ENCODE measurements at regions not wholly inside any gene's neighbourhood (a gene's known extent, or its start where the extent isn't known, plus 50 kb on each side); places are given as distances from the start of the nearest gene placed in this dataset.

DNA sequence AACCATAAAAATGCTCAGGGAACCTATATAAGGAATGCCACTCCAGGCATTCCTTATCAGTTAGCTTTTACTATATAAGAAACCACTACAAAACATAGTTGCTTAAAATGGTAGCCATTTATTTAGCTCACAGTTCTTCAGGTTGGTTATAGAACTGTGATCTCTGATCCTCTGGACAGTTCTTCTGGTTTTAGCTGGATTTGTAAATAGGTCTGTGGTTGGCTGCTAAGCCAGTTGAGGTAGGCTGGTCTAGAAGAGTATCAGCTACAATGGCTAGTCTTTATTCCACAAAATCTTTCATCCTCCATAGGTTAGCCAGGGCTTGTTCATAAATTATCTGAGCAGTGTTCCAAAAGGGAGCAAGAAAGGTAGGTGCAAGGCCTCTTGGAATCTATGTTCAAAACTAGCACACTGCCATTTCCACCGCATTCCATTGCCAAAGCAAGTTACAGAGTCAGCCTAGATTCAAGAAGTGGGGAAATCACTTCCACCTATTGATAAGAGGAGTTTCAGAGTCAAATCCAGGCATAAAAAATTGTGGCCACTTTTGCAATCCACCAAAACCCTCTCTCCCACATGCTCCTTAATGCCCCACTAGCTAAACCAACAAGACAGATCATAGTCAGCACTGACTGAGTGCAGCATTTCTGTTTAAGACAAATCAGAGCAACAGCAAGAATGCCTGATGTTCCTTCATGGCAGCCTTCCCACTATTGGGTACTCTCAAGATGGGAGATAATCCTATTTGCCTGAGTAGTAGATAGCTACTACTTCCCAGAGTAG, 146.4 kb downstream of the IRS1 start:
- no peak for DNase-seq

DNA sequence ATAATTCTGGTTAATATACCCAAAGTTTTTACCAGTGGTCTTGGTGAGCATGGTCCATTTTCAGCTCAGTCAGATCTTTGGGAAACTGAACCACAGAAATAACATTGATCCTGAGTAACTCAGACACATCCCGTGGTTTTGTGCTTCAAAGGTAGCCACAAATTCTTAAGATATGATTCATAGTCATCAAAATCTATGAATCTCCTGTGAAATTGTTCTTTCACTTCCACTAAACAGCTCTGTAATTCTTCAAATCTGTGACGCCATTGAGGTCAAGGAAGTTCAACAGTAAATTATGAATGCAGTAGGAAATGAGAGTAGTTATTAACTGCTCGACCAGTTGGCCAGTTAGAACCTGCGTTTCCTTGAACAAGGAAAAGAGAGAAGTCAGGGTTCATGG, 147.3 kb downstream of the IRS1 start:
- DNase-seq, result no peak

GRCh38 chr2:226649871-226650660, 149.6 kb downstream of the IRS1 start:
- peak in 1 of 2 experiments; percentile 29 for DNase-seq

- DNase-seq, result no peak
These were observed 150.4 kb downstream of the IRS1 start for GRCh38 chr2:226649201-226649600.

- no peak for DNase-seq
These were observed 151.8 kb downstream of the IRS1 start for GRCh38 chr2:226647621-226648518.

GRCh38 chr2:226644399-226644865, 155.2 kb downstream of the IRS1 start:
- no peak for DNase-seq

DNA sequence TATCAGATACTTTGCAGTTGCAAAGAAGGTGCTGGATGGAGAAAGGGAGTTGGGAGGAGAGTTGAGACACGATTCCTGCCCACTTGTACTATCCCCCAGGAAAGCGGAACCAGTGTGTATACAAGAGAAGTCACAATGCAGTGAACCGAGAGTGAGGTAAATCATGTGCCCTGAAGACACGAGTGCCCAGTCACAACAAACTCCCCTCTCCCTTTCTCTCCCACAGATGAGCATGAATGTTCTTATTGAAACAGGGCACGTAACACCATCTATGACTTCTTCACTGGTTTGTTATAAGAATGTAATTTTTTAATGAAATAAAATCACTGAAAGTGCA, 155.7 kb downstream of the IRS1 start:
- no peak for DNase-seq

GRCh38 chr2:226643030-226643945, 156.3 kb downstream of the IRS1 start:
- no peak for DNase-seq

GRCh38 chr2:226641008-226641407, 158.6 kb downstream of the IRS1 start:
- DNase-seq, result no peak

- no peak for DNase-seq
These were observed 159.1 kb downstream of the IRS1 start for GRCh38 chr2:226640501-226640900.

DNA sequence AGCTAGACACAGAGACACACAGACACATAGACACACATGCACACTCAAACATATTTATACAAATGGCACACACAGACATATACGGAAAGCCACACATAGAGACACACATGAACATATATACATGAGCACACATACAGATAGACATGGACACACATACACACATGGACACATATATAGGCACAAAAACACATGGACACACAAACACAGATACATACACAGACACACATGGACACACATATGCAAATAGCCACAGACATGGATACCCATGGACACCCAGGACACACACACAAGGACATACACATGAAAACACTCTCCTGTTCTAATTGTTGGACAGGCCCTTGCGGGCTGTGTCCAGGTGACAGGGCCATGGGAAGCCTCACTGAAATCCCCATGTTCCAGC, 160.1 kb downstream of the IRS1 start:
- DNase-seq, result no peak

GRCh38 chr2:226638576-226638975, 161.0 kb downstream of the IRS1 start:
- DNase-seq, result no peak

GRCh38 chr2:226637383-226637782, 162.2 kb downstream of the IRS1 start:
- no peak for DNase-seq

GRCh38 chr2:226636586-226636985, 163.0 kb downstream of the IRS1 start:
- no peak for DNase-seq

DNA sequence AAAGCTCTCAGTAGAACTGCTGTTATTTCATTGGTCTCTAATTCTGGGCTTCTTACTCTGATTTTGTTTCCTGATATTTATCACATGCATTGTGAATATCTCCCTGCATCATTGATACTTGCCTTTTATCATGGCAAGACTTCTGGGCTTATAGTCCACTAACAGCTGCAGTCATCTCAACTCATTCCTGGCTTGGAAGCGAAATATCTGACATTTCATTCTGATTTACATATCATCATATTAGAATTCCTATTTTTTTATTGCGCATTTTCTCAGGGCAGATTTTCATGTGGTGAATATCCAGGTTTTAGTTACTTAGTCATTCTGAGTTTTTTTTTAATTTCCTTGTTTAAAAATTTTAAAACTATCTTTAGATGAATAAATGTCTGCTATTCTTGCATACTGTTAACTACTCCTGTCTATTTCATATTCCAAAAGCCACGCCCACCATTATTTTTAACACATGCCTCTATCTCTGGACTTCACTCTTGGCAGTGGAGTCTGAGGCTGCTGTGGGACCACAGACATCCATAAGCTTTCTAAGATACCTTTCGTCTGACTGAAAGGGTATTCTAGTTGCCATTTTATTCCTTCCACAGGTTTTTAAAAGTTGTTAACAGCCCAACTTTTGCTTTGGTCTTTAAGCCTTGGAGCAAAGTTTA, 164.5 kb downstream of the IRS1 start:
- no peak for DNase-seq

DNA sequence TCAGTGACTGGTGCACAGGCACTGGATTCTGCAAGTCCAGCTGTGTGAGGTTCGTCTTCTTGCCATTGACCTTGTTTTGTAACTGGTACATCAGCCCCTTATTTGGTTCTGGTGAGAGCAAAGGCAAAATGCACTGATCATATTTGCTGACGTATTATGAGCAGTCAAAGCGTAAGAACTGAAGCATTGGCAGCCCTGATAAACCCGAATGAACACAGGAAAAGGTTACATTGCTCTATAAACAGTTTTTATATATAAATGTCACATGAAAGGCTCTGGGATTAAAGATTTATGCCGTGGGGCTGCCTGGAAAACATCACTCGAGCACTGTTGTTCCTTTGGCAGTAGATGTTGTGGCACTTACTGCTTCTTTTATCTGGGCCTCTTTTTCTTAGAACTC, 167.9 kb downstream of the IRS1 start:
- DNase-seq, result no peak

GRCh38 chr2:226631187-226631586, 168.4 kb downstream of the IRS1 start:
- DNase-seq, result no peak

GRCh38 chr2:226625946-226626345, 173.7 kb downstream of the IRS1 start:
- DNase-seq, result no peak

DNA sequence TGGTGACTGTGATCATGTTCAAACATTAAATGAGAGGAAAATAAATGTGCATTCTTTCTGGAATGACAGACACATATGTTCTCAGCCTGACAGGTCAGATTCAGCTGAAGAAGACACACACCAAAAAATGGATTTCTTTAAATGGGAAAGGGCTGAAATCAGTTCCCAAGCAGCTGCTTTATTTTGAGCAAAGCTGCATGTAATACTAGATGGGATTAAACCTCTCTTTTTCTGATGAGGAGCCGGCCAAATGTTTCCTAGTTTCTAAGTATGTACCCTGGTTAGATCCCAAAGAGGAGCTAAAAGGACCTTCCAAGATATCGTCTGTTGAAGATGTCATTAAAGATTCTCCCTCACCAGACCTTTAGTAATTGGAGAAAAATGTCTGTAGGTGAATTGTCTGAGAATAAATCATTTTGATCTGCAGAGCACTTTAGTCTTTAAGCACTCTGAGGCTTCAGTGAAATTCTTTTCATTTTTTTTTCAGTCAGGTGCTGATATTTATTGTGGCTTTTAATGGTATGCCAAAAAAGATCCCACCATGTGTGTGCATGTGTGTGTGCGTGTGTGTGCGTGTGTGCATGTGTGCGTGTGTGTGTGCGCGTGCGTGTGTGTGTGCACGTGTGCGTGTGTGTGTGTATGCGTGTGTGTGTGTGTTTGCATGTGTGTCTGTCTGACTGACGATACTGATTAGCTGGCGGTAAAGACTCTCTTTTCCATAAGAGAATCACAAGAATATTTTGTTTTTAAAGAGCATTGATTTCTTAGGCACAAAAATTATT, 175.8 kb downstream of the IRS1 start:
- DNase-seq, result no peak

DNA sequence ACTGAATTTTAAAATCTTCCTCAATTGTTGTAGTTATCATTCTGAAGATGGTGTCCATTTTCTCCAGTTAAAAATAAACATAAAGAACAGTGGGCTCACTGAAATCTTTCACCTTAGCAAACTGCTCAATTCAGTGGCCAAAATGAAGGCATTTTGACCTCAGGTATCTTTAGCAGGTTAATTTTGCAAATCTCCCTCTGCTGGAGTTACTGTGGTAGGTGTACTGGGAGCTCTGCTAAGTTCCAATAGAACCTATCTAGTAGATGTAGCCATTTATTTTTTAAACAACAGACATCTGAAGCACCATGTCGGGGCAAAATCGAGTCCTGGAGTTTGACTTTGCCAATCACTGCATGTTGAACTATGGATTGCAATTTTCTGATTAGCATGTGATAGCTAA, 177.1 kb downstream of the IRS1 start:
- no peak for DNase-seq

DNA sequence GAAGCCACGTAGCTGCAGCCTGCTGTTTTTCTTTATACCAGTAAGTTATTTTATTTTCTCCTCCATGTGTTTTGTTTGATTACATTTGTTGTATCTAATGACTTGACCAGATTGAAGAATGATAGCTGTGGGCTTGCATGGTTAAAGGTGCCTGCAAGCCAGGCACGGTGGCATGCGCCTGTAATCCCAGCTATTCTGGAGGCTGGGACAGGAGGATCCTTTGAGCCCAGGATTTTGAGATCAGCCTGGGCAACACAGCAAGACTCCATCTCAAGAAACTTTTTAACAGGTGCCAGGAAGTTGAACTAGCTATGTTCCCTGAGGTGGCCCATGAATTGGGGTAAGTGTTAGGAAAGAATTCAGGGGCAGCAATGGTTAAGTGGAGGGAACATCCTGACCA, 179.4 kb downstream of the IRS1 start:
- no peak for DNase-seq
